GF-D8 (cell line): ENCODE measurements at regions not wholly inside any gene's neighbourhood (a gene's known extent, or its start where the extent isn't known, plus 50 kb on each side); places are given as distances from the start of the nearest gene placed in this dataset.
"Not testable (repeated sequence)": the region's sequence is repeated elsewhere in the genome, so short reads cannot be mapped to it uniquely, and the experiment has no call there.

Experiments
- DNase-seq: peaks from one replicate; lab custom pipeline; 2025; lab: John Stamatoyannopoulos, UW

DNA sequence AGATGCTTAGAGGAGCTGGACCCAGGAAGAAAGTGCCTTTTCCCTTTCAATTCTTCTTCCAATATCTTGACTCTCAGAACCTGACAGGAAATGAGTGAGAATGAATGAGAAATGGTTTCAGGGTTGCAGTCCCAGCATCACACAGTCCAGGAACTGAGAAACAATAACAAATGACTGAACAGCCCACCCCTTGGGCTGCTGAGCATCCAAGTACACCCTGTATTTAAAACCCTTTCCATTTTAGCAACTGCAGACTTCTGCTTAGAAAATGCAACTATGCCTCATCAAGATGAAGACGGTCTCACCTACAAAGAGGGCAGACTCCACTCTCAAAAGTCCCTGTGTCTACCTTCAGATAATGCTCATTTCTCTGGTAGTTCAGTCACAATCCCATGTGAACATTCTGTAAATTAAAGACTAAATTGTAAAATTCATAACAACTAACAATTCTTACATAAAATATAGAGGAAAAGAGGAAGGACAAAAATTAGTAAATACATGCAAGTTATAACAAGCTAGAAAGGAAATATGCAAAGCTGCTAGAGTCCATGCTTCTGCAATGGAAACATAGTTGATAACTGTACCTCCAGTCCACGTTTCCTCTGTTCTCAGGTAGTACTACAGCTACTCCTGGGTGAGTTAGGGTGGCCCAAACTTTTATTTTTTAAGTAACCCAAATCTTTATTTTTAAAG, 316.5 kb downstream of the ICE1 start:
- no peak for DNase-seq

DNA sequence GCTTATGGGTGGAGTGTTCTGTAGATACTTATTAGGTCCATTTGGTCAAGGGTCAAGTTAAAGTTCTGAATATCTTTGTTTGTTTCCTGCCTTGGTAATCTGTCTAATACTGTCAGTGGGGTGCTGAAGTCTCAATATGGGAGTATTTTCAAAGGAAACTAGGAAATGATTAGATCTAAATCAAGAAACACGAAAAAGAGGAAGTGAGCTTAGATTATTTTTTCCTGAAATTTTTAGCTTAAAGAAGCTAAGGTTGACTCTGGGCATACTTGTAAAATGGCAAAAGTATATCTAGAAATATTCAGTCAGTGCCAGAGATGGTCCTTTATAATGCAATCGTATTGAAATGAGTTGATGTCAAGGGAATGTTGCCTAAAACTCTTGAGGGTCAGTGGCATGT, 313.5 kb downstream of the ICE1 start:
- DNase-seq = no peak

DNA sequence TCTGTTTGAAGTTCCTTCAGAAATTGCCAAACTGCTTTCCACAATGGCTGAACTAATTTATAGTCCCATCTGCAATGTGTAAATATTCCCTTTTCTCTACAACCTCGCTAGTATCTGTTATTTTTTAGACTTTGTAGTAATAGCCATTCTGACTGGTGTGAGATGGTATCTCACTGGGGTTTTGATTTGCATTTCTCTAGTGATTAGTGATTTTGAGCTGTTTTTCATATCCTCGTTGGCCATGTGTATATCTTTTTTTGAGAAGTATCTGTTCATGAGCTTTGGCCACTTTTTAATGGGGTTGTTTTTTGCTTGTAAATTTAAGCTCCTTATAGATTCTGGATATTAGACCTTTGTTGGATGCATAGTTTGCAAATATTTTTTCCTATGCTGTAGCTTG, 310.6 kb downstream of the ICE1 start:
- DNase-seq = not testable (repeated sequence)

DNA sequence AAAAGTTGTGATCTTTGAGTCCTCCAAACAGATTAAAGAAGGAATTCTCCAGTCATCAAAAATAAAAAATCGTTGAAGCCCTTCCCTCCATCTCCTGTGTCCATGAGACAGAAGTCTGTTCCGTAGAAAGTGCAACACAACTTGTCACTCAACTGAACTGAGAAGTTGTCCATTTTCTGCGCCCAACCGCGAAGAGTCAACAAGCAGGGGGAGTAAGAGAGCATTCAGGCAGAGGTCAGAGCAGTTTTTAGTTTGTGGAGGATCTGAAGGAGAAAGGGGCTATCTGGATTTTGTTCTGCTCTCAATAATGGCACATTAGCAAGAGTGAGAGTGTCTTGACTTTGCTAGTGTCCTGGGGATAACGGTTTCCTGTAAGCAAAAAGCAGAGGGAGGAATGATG, 303.9 kb downstream of the ICE1 start:
- no peak for DNase-seq

DNA sequence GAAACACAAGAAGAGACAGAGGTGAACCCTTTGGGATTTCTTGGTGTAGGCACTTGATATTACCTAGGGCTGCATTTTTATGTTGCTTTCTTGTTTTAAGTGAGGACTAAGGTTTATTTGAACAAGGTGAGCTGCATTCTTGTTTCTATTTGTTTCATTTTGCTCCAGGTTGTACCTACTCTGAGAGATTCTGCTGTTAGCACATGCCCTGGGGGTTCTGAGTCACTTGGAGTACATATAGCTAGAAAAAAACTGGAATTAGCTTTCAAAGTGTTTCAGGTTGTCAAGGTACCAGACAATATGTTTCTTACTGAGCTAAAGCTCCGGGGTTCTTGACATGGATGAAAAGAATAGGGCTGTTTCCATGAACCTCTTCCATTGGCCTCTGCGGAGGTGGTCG, 299.4 kb downstream of the ICE1 start:
- DNase-seq = no peak

DNA sequence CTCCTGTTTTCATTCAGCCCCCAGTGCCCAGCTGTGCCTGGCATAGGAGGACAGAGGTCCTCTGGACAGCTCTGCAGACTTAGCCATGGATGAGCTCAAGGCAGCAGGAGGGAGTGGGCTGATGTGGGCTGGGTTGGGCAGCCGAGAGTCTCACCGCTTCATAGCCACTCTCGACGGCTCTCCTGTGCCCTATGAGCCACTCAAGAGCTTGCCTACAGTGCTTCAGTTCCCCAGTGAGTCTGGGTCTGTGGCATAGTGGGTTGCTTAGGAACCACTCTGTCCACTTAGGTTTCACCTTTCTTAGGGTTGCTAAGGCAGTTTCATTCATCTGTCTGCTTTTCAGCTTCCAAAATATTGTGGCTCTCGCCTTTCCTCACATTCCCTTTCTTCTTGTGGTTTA, 296.8 kb downstream of the ICE1 start:
- no peak for DNase-seq

DNA sequence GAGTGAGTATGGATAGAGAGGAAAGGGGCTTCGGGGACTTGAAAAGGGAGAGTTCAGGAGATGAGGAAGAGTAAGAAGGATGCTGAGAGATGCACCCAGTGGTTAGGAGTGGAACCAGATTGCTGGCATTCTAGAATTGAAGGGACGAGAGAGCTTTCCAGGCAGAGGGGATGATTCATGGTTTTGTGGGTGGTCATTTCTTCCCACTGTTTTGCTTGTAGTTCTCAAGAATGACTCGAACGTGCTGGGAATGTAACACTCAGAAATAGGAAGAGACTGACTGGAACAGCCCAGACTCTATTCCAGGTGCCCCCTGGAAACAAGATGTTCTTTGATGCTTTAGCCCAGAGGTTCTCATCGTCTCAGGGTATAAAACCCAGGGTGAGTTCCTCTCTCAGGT, 294.2 kb downstream of the ICE1 start:
- no peak for DNase-seq

DNA sequence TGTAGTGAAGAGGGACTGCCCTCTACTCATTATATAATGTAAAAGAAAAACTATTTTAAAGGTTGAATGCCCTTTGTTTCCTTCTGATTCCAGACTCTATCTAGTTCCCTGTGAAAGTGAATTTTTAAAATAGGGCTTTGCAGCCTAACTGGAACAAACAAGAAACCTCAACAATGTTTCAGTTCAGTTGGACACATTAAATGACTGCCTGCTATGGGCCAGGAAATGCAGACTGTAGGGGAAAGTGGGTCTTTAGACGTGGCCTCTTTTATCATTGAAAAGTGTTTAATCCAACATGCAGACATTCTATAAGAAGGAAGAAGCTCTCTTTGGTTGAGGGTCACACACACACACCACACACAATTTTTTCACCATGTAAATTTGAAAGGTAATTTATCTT, 289.1 kb downstream of the ICE1 start:
- DNase-seq = no peak

DNA sequence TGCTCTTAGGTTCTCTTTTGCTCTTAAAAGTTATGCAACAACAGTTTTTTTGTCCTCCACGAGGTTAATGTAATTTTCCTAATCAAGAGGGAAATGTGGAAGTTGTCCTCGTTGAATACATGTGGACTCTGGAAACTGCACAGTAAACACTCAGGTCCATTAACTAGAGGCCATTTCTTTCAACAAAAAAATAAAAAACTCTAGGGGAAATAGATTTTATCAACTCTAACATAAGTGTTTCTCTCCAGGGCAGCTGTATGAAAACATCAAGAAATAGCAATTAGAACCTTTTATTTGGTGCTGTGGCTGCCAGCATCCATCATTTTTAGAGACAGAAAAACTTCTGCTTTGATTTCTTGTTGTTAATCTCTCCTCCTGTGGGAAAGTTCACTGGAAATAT, 288.6 kb downstream of the ICE1 start:
- no peak for DNase-seq

DNA sequence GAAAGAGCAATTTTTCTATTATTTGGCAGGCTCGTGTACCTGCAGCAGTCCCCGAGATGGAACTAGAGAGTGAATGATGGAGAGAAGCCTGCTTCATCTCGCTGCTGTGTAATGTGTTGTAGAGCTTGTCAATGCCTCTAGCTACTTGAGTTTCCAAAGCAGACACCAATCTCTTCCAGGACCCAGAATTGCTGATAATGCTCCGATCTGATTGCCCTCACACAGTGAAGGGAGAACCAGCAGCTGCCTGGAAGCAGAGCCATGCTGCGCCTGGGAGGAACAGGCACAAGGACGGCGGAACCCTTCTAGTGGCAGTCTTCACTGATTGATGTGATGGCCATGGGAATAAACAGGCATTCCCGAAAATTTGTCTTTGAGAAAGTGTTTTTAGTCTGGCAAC, 288.0 kb downstream of the ICE1 start:
- DNase-seq = no peak

DNA sequence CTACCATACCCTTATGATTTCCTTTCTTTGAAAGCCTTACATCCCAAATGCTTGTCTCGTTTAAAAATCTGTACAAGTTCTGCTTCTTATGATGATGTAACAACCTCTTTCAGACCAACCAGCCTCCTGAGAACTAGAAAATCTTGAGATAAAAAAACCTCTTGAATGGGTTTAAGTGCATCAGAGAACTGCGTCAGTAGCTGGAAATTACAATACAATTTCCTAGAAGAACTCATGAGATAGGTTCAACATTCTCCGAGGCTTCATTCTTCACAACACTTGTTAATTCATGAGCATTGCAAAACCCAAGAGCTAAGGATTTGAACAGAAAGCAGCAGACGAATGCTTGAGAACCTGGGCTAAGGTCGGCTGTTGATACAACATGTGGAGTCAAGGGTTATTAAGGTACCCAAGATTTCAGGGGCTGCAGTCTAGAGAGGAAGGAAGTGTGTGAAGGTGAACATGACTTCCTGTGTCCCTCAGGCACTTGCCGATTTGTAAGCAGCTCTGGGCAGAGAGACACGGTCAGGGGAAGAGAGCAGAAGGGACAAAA, 286.0 kb downstream of the ICE1 start:
- DNase-seq = no peak

DNA sequence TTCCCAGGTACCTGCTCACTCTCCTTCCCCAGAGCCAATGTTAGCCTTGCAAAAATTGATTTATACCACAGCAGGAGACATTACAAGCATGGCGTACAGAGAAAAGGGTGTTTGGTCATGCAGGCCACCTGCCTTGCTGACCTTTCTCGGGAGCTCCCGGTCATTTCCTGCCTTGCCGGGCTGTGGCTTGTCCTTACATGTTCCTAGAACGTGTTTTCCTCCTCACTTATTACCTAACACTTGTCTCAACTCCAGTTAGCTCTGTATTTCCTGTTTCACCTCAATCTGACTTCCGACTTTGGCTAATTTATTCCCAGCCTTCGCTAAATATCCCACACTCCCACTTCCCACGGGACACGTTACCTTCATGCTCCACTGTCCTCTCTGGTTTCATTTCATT, 282.5 kb downstream of the ICE1 start:
- no peak for DNase-seq

DNA sequence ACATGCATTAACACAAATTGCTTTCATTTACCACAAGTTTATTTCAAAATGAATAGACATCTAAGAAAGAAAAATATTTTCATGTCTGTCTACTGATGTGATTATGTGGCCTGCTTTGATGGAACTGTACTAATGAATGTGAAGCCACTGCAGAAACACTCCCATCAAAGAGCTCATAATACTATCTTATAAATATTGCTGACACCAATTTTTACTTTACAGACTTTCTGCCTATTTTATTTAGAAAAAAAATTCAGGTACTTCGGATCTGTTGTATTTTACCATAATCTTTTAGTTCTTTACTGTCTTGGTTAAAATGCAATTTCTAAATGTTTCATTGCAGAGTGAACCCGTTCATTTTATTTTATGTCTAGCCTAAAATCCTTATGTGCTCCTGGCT, 281.9 kb downstream of the ICE1 start:
- no peak for DNase-seq

DNA sequence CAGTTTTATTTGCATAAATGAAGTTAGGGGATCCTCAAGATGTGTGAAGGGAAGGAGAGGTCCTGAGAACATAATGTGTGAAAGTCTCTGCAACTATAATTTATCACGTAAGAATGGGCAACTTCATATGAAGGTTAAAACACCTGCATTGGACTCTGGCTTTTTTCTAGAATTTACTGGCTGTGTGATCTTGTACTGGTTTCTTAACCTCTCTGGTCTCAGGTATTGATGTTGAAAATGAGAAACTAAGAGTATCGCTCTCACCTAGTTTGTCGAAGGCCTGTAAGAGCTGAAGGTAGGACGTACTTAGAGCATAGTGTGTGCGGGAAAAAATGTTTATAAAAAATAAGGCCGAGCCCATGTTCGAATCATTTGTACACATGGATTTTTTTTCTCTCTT, 280.5 kb downstream of the ICE1 start:
- DNase-seq = no peak

DNA sequence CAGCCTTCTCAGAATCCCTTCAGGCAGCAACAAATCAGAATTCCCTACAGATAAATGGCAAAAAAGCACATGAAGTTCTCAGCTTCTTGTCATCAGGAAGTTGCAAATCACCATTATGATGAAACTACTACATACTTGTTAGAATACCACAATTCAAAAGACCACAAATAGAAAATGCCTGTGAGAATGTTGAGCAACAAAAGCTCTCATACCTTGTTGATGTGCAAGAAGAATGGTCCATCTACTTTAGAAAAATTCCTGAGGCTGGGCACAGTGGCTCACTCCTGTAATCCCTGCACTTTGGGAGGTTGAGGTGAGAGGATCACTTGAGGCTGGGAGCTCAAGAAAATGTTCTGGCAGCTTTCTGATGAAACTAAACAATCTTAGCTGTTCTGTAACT, 278.1 kb downstream of the ICE1 start:
- DNase-seq = no peak

DNA sequence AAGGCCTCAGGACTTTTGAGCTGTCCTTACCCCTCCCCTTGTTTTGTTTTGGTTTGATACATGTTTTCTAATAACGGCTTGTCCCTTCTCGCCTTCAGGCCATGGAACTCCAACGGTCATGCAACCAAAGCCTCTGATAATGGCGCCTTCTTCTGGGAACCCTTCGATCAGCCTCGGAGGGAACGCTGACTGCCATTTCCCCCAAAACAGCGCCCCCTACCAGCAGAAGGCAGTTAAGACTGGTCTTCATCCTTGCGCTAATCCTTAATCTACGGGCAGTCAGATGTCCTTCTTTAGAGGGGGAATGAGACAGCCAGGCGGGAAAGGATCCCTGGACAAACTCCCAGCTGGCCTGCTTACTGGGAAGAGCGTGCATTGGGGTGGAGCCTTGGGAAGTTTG, 276.6 kb downstream of the ICE1 start:
- DNase-seq = no peak

DNA sequence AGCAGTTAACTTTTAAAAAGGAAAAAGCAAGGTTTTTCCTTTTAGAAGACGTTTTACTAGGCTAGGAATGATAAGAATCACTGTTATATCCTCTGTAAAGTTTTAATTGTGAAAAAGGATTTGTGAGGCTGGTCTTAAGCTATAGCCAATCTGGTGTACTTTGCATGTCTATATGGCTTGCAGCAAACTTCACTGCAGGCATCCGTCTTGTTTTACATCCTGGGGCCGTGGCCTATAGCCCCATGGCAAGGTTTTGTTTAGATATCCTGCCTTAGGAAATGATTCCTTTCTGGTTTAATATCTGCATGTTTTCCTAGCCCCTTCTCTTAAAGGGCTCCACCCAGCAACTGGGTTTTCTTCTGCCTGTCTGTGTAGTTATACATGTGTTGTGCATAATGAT, 272.8 kb downstream of the ICE1 start:
- DNase-seq = no peak

DNA sequence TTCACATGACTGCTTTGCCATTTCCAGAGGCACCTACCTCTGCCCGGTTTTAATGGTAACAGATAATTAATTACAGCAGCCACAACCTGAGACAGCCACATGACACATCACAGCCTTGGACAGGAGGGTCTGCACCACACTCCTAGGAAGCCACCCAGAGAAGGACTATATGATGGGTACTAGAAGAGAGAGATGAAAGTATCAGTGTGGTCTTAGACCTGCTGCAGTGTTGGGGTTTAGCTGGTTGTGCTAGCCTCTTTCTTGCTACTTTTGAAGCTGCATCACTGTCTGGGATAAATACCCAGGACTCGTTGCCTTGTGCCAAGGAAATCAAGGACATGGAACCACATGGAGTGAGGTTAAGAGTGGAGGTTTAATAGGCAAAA, 266.4 kb downstream of the ICE1 start:
- DNase-seq = no peak

DNA sequence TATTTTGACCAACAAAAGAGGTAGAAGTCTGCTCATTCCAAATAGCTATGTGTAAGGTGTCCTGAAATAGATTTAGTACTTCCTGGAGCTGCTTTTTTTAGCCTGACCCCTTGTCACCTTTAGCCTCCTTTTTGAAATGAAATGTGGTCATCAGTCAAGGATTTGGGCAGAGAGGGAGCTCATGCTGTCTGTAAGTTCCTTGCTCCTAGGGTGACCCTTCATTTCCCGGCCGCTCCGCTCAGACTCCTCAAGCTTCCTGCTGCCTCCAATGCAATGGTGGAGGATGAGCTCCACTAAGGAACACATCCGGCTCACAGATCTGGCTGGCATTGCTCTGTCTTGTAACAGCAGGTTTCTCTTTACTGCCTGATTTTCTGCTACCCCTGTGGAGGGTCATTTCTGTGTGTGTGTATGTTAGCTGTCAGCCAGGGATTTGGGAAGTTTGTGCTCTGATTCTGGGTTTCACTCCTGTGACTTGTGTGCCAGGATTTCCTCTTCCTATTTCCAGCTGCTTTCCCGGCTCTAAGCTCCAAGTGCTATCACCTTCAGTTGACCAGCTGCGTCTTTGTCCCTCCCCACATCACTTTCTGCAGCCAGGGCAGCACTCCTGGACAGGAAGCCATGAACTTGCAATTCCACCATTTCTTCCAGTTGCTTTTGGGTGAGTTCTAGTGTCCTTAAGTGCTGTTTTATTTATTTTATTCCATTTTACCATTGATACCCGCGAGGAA, 265.9 kb downstream of the ICE1 start:
- no peak for DNase-seq

DNA sequence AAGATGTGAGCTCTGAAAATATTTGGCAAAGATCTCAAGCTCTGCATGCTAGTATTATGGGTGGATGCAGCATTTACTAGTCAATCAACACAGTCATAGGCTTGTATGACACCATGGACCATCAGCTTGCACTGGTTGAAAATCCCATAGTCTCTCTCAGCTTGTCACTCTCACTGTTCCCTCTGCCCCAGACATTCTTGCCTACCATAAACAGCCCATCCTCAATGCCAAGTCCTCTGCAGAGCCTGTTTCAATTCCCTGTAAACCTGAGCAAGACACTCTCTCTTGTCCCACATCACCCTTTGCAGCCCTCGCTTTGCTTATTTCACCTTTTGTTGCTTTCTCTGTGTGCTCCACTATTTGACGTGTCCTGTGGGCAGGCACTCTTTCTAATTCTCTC, 264.6 kb downstream of the ICE1 start:
- DNase-seq = no peak

DNA sequence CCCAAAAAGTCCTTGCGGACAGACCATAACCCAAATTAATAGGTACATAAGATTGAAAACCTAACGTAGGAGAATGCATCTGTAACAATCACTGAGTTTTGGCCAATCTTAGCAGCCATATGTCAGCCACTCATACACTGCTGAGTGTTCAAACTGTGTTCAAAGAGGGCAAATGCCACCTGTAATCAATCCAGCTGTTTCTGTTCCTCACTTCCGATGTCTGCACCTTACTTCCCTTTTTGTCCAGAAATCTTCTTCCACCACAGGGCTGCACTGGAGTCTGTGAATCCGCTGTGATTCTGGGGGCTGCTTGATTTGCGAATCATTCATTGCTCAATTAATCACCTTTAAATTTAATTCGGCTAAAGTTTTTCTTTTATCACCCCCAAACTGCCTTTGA, 263.9 kb downstream of the ICE1 start:
- no peak for DNase-seq

DNA sequence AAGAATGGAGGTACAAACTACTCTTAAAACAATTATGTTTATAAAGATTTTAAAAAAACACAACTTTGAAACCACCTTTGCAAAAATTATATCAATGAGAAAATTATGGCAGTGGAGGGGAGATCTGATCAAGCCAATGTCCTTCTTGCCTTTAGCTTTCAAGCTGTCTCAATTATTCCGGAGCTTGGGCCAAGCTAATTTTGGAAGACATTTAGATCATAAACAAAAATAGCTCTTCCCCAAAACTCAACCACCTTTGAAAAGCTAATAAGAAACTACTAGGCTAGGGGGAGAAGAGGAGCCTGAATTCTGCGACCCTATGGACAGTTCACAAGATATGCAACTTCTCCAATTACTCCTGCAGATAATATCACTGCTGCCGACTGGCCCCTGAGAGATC, 263.3 kb downstream of the ICE1 start:
- no peak for DNase-seq

DNA sequence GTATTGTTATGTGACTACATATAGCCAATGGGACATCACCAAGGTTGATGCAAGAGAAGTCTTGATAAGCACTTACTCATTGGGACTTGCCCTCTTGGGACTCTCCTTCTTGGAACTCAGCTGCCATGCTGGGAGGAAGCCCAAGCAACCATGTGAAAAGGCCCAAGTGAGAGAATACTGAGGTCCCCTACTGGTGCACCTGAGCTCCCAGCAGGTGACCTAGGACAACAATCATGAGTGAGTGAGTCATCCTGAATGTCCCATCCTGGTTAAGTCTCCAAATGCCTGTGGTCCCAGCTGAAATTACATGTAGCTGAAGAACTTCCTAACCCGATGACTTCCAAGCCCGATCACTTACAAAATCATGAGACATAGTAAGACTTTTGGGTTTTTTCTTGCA, 260.7 kb downstream of the ICE1 start:
- no peak for DNase-seq

DNA sequence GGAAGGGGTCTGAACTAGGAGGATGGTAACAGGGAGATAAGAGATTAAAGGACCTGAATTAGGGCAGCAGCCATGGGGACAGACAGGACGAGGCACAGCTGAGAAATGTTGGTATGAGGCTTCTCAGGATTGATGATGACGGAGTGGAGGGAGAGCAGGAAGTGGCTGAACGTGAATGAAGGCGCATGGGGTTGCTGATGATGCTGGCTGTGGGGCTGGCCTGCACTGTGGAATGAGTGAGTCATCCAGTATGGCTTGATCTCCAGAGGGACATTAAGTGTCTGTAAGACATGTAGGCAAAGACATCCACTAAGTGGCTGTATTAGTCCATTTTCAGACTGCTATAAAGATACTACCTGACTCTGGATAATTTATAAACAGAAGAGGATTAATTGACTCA, 256.4 kb downstream of the ICE1 start:
- no peak for DNase-seq
